Keratinocyte (primary cell): ENCODE measurements at regions not wholly inside any gene's neighbourhood (a gene's known extent, or its start where the extent isn't known, plus 50 kb on each side); places are given as distances from the start of the nearest gene placed in this dataset.

Experiments used
- DNase-seq: peaks from one replicate; pipeline ENCODE4 v3.0.0-alpha.2; 2011; ENCODE audit warnings: low read depth, missing footprints, low spot score
- FAIRE-seq: peaks from 2 replicates; lab custom pipeline; 2011; peaks lifted over from hg19 to GRCh38; lab: Jason Lieb, UNC
- H2AFZ ChIP-seq: 2 replicates; pipeline ENCODE4 v1.6.0; 2012; ENCODE audit warnings: low read length, control low read depth, inconsistent platforms; ENCODE audit not compliant: control insufficient read depth
- H3K27ac ChIP-seq: 2 replicates; pipeline ENCODE4 v1.5.1; 2011; ENCODE audit warnings: low read length; ENCODE audit not compliant: control insufficient read depth, insufficient read depth
- H3K27me3 ChIP-seq: 3 replicates; pipeline ENCODE4 v1.6.0; 2011; ENCODE audit warnings: low read length; ENCODE audit not compliant: control insufficient read depth, insufficient read depth; ENCODE audit errors: extremely low read depth
- H3K36me3 ChIP-seq, 2 experiments: 2 replicates in 1 of 2; 3 replicates in 1 of 2; pipeline ENCODE4 v1.5.1; 2011; ENCODE audit warnings: low read length in 2 of 2, mild to moderate bottlenecking in 1 of 2; ENCODE audit not compliant: control insufficient read depth in 2 of 2, insufficient read depth in 2 of 2; ENCODE audit errors: extremely low read depth in 1 of 2
- H3K4me1 ChIP-seq: 3 replicates; pipeline ENCODE4 v1.5.1; 2011; ENCODE audit warnings: low read length; ENCODE audit not compliant: control insufficient read depth, insufficient read depth; ENCODE audit errors: extremely low read depth
- H3K4me2 ChIP-seq: 3 replicates; pipeline ENCODE4 v1.6.0; 2011; ENCODE audit warnings: low read depth, low read length; ENCODE audit not compliant: control insufficient read depth, insufficient read depth; ENCODE audit errors: extremely low read depth
- H3K4me3 ChIP-seq, 3 experiments: fragments of 200-600 bp in 1 of 3; sonication (generic) in 1 of 3; 2 replicates in 2 of 3; 3 replicates in 1 of 3; pipeline ENCODE4 v1.5.1; 2011 to 2016; ENCODE audit warnings: low read length in 3 of 3, mild to moderate bottlenecking in 3 of 3, control low read depth in 2 of 3, inconsistent platforms in 1 of 3, low read depth in 1 of 3, mixed read lengths in 1 of 3, mixed run types in 1 of 3, moderate library complexity in 1 of 3; ENCODE audit not compliant: control insufficient read depth in 2 of 3, insufficient read depth in 2 of 3; ENCODE audit errors: extremely low read depth in 1 of 3
- H3K79me2 ChIP-seq: 2 replicates; pipeline ENCODE4 v1.6.0; 2012; ENCODE audit warnings: low read length; ENCODE audit not compliant: control insufficient read depth, insufficient read depth
- H3K9ac ChIP-seq: 3 replicates; pipeline ENCODE4 v1.6.0; 2011; ENCODE audit warnings: low read length; ENCODE audit not compliant: control insufficient read depth, insufficient read depth; ENCODE audit errors: extremely low read depth
- H3K9me1 ChIP-seq: 3 replicates; pipeline ENCODE4 v1.6.0; 2011; ENCODE audit warnings: low read length; ENCODE audit not compliant: control insufficient read depth, insufficient read depth; ENCODE audit errors: extremely low read depth
- H3K9me3 ChIP-seq: 2 replicates; pipeline ENCODE4 v1.5.1; 2012; ENCODE audit warnings: low read depth, low read length; ENCODE audit not compliant: control insufficient read depth
- H4K20me1 ChIP-seq: 3 replicates; pipeline ENCODE4 v1.6.0; 2011; ENCODE audit warnings: low read length; ENCODE audit not compliant: control insufficient read depth, insufficient read depth; ENCODE audit errors: extremely low read depth
- EZH2 ChIP-seq: IDR thresholded peaks from one replicate; pipeline ENCODE4 v1.6.1; 2012; ENCODE audit warnings: inconsistent platforms, mild to moderate bottlenecking, low read length, moderate library complexity
- dilution Hi-C: fragments of 300-500 bp; cut with MboI; formaldehyde crosslinking; loops from one replicate; pipeline ENCODE4 v1.7.0; 2020; ENCODE audit warnings: low sequenced_read_pairs; ENCODE audit not compliant: extremely low pct_ligation_motif_present
- TF ChIP-seq, protein P1 (sequence below), 3 experiments: IDR thresholded peaks in 1 of 3; conservative IDR thresholded peaks in 1 of 3; optimal IDR thresholded peaks in 1 of 3; 2 replicates in 2 of 3; 3 replicates in 1 of 3; pipeline versions ENCODE3 to v1.5.1; 2011; ENCODE audit warnings: low read length in 3 of 3, mild to moderate bottlenecking in 3 of 3, moderate library complexity in 2 of 3, control low read depth in 1 of 3, inconsistent platforms in 1 of 3; ENCODE audit not compliant: insufficient read depth in 2 of 3; ENCODE audit errors: extremely low read depth in 1 of 3

DNA sequence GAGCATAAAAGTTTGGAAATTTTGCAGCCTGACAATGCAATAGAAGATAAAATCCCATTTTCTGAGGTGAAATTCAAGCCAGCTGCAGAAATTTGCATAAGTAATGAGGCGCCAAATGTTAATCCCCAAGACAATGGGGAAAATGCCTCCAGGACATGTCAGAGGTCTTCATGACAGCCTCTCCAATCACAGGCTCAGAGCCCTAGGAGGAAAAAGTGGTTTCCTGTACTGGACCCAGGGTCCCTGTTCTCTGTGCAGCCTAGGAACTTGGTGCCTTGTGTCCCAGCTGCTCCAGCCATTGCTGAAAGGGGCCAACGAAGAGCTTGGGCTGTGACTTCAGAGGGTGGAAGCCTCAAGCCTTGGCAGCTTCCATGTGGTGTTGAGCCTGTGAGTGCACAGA is 1218.1 kb downstream of the GALC start:
- Histone ChIP-seq H3K27me3 (no peaks in the 10 kb centered on the region), H3K4me1 (peaks cover 9% of the 10 kb centered on the region), H3K9me1 (no peaks in the 10 kb centered on the region), H3K36me3 (no peaks in the 10 kb centered on the region), H3K79me2 (no peaks in the 10 kb centered on the region), H3K4me3 (no peak overlapping the region), H3K4me2 (no peak overlapping the region), H3K9me3 (no peaks in the 10 kb centered on the region), H3K9ac (no peak overlapping the region), H3K27ac (no peak overlapping the region), H2AFZ (no peak overlapping the region), H4K20me1 (no peaks in the 10 kb centered on the region)
- DNase-seq, result no peak
- dilution Hi-C loops, result no loop called here
- no peak for TF ChIP-seq EZH2
- TF ChIP-seq, protein P1, sequence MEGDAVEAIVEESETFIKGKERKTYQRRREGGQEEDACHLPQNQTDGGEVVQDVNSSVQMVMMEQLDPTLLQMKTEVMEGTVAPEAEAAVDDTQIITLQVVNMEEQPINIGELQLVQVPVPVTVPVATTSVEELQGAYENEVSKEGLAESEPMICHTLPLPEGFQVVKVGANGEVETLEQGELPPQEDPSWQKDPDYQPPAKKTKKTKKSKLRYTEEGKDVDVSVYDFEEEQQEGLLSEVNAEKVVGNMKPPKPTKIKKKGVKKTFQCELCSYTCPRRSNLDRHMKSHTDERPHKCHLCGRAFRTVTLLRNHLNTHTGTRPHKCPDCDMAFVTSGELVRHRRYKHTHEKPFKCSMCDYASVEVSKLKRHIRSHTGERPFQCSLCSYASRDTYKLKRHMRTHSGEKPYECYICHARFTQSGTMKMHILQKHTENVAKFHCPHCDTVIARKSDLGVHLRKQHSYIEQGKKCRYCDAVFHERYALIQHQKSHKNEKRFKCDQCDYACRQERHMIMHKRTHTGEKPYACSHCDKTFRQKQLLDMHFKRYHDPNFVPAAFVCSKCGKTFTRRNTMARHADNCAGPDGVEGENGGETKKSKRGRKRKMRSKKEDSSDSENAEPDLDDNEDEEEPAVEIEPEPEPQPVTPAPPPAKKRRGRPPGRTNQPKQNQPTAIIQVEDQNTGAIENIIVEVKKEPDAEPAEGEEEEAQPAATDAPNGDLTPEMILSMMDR (optimal IDR thresholded peaks at IDR 0.05 in 1 of 3, IDR thresholded peaks at IDR 0.05 in 1 of 3, conservative IDR thresholded peaks at IDR 0.05 in 1 of 3; ENCODE audit: extremely low read depth in 1 of 3, insufficient read depth in 2 of 3, low read length in 3 of 3), result no peak
- no peak for FAIRE-seq

DNA sequence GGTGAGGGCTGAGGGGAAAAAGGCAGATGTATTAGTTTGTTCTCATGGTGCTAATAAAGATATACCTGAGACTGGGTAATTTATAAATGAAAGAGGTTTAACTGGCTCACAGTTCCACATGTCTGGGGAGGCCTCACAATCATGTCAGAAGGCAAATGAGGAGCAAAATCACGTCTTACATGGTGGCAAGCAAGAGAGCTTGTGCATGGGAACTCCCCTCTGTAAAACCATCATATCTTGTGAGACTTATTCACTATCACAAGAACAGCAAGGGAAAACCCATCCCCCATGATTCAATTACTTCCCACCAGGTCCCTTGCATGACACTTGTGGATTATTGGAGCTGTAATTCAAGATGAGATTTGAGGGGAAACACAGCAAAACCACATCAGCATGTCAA is 1220.9 kb downstream of the GALC start:
- Histone ChIP-seq H2AFZ (no peak overlapping the region), H3K9me3 (no peaks in the 10 kb centered on the region), H3K4me2 (no peak overlapping the region), H3K27me3 (no peaks in the 10 kb centered on the region), H3K9ac (no peak overlapping the region), H3K27ac (no peak overlapping the region), H4K20me1 (no peaks in the 10 kb centered on the region), H3K4me3 (no peak overlapping the region), H3K9me1 (no peaks in the 10 kb centered on the region), H3K79me2 (no peaks in the 10 kb centered on the region), H3K4me1 (no peaks in the 10 kb centered on the region), H3K36me3 (no peaks in the 10 kb centered on the region)
- FAIRE-seq (no peak), DNase-seq (no peak)
- dilution Hi-C loops, result no loop called here
- TF ChIP-seq, protein P1 (optimal IDR thresholded peaks at IDR 0.05 in 1 of 3, IDR thresholded peaks at IDR 0.05 in 1 of 3, conservative IDR thresholded peaks at IDR 0.05 in 1 of 3; ENCODE audit: extremely low read depth in 1 of 3, insufficient read depth in 2 of 3, low read length in 3 of 3), result no peak
- no peak for TF ChIP-seq EZH2
